GM23338 (cell line): ENCODE measurements at regions not wholly inside any gene's neighbourhood (a gene's known extent, or its start where the extent isn't known, plus 50 kb on each side); places are given as distances from the start of the nearest gene placed in this dataset.

Experiments used
- ATAC-seq: fragments of 200-7000 bp; cut with Tn5 transposase; 3 replicates; pipeline ENCODE4 v1.9.1; 2020
- DNase-seq: peaks from one replicate; pipeline ENCODE4 v3.0.0-alpha.2; 2015; ENCODE audit warnings: low spot score
- H2AFZ ChIP-seq: fragments of 200-600 bp; sonication (generic); 2 replicates; pipeline ENCODE4 v1.8.0; 2016; ENCODE audit warnings: antibody characterized with exemption, mild to moderate bottlenecking, moderate library complexity
- H3F3A ChIP-seq: fragments of 200-600 bp; sonication (generic); replicated peaks from 2 replicates; pipeline ENCODE4 v1.8.0; 2017; ENCODE audit warnings: antibody characterized with exemption, mixed run types, low read depth
- H3K27ac ChIP-seq: fragments of 200-600 bp; sonication (generic); 2 replicates; pipeline ENCODE4 v1.6.1; 2016; ENCODE audit warnings: low read depth
- H3K27me3 ChIP-seq: fragments of 200-600 bp; sonication (generic); 2 replicates; pipeline ENCODE4 v1.8.0; 2016; ENCODE audit warnings: mild to moderate bottlenecking, mixed run types, moderate library complexity; ENCODE audit not compliant: insufficient read depth
- H3K36me3 ChIP-seq: fragments of 200-600 bp; sonication (generic); 2 replicates; pipeline ENCODE4 v1.8.0; 2016; ENCODE audit warnings: mild to moderate bottlenecking; ENCODE audit not compliant: insufficient read depth
- H3K4me1 ChIP-seq: fragments of 200-600 bp; sonication (generic); 2 replicates; pipeline ENCODE4 v1.8.0; 2016; ENCODE audit warnings: mild to moderate bottlenecking, moderate library complexity; ENCODE audit not compliant: insufficient read depth
- H3K4me2 ChIP-seq: fragments of 200-600 bp; sonication (generic); 2 replicates; pipeline ENCODE4 v1.7.1; 2017; ENCODE audit warnings: mixed run types
- H3K4me3 ChIP-seq: fragments of 200-600 bp; sonication (generic); 2 replicates; pipeline ENCODE4 v1.6.1; 2016; ENCODE audit warnings: mixed run types
- H3K79me2 ChIP-seq: fragments of 200-600 bp; sonication (generic); replicated peaks from 2 replicates; pipeline ENCODE4 v1.8.0; 2017; ENCODE audit warnings: mild to moderate bottlenecking; ENCODE audit not compliant: insufficient read depth
- H3K9me2 ChIP-seq: fragments of 200-600 bp; sonication (generic); 2 replicates; pipeline ENCODE4 v1.8.0; 2017; ENCODE audit not compliant: insufficient read depth
- H4K20me1 ChIP-seq: fragments of 200-600 bp; sonication (generic); replicated peaks from 2 replicates; pipeline ENCODE4 v1.8.0; 2017; ENCODE audit warnings: mild to moderate bottlenecking; ENCODE audit not compliant: insufficient read depth
- H3K27ac Mint-ChIP-seq: 2 replicates; pipeline ENCODE4 v1.8.0; 2020; ENCODE audit warnings: inconsistent platforms, mild to moderate bottlenecking, moderate library complexity, mixed read lengths
- H3K27me3 Mint-ChIP-seq: 3 replicates; pipeline ENCODE4 v1.8.0; 2022; ENCODE audit warnings: low read depth, mild to moderate bottlenecking, moderate library complexity, mixed read lengths, inconsistent platforms; ENCODE audit not compliant: insufficient read depth, poor library complexity
- H3K36me3 Mint-ChIP-seq: 3 replicates; pipeline ENCODE4 v1.8.0; 2021; ENCODE audit warnings: low read depth, mild to moderate bottlenecking, inconsistent platforms, moderate library complexity, mixed read lengths
- H3K4me1 Mint-ChIP-seq: 3 replicates; pipeline ENCODE4 v1.8.0; 2020; ENCODE audit warnings: mild to moderate bottlenecking, inconsistent platforms, mixed read lengths
- H3K4me3 Mint-ChIP-seq: 3 replicates; pipeline ENCODE4 v1.8.0; 2021; ENCODE audit warnings: moderate library complexity, mild to moderate bottlenecking, inconsistent platforms, mixed read lengths
- H3K9me3 Mint-ChIP-seq: 3 replicates; pipeline ENCODE4 v1.8.0; 2020; ENCODE audit warnings: moderate library complexity, mild to moderate bottlenecking, inconsistent platforms, mixed read lengths
- CREB1 ChIP-seq: fragments of 250-450 bp; sonication (Bioruptor Pico); IDR thresholded peaks from 2 replicates; pipeline ENCODE4 v1.5.0; 2020; ENCODE audit warnings: low read depth, mild to moderate bottlenecking, moderate library complexity
- EZH2 ChIP-seq: fragments of 200-600 bp; sonication (generic); IDR thresholded peaks from one replicate; pipeline ENCODE4 v1.8.0; 2017; ENCODE audit warnings: antibody characterized with exemption, mild to moderate bottlenecking, low read depth; ENCODE audit not compliant: unreplicated experiment
- EZH2phosphoT487 ChIP-seq: fragments of 200-600 bp; sonication (generic); IDR thresholded peaks from one replicate; pipeline ENCODE4 v1.8.1; 2018; ENCODE audit warnings: antibody characterized with exemption; ENCODE audit not compliant: unreplicated experiment
- JUNB ChIP-seq: IDR thresholded peaks from one replicate; pipeline ENCODE4 v1.6.1; 2016; ENCODE audit warnings: antibody characterized with exemption; ENCODE audit not compliant: unreplicated experiment
- NANOG ChIP-seq: IDR thresholded peaks from 2 replicates; pipeline ENCODE4 v1.6.1; 2016; ENCODE audit warnings: antibody characterized with exemption, borderline replicate concordance
- POLR2AphosphoS5 ChIP-seq: IDR thresholded peaks from 2 replicates; pipeline ENCODE4 v1.6.1; 2016; ENCODE audit warnings: antibody characterized with exemption, low read depth
- REST ChIP-seq: IDR thresholded peaks from one replicate; pipeline ENCODE4 v1.6.1; 2018; ENCODE audit warnings: antibody characterized with exemption; ENCODE audit not compliant: unreplicated experiment
- STAT1 ChIP-seq: IDR thresholded peaks from one replicate; pipeline ENCODE4 v1.6.1; 2016; ENCODE audit warnings: antibody characterized with exemption; ENCODE audit not compliant: unreplicated experiment
- ZNF114 ChIP-seq: fragments of 250-450 bp; sonication (Bioruptor Pico); IDR thresholded peaks from 2 replicates; pipeline ENCODE4 v1.5.0; 2020; ENCODE audit warnings: mild to moderate bottlenecking, moderate library complexity
- ZNF331 ChIP-seq: fragments of 250-450 bp; sonication (Bioruptor Pico); IDR thresholded peaks from 2 replicates; pipeline ENCODE4 v1.5.0; 2020; ENCODE audit warnings: low read depth, mild to moderate bottlenecking, moderate library complexity
- ZNF462 ChIP-seq: fragments of 250-450 bp; sonication (Bioruptor Pico); IDR thresholded peaks from 2 replicates; pipeline ENCODE4 v1.5.0; 2020; ENCODE audit warnings: mild to moderate bottlenecking, moderate library complexity

- Histone ChIP-seq H3F3A (no peaks in the 10 kb centered on the region), H3K27ac (no peak overlapping the region), H3K4me3 (no peak overlapping the region), H3K9me2 (no peaks in the 10 kb centered on the region), H3K4me1 (no peaks in the 10 kb centered on the region), H3K4me2 (no peak overlapping the region), H3K27me3 (no peaks in the 10 kb centered on the region), H4K20me1 (no peaks in the 10 kb centered on the region), H2AFZ (no peak overlapping the region), H3K79me2 (no peaks in the 10 kb centered on the region), H3K36me3 (no peaks in the 10 kb centered on the region)
- Mint-ChIP-seq H3K27me3 (no peaks in the 10 kb centered on the region), H3K4me3 (no peak overlapping the region), H3K9me3 (no peaks in the 10 kb centered on the region), H3K4me1 (no peaks in the 10 kb centered on the region), H3K36me3 (no peaks in the 10 kb centered on the region), H3K27ac (no peak overlapping the region)
- DNase-seq: no peak
- no peak for ATAC-seq
- TF ChIP-seq STAT1 (no peak), POLR2AphosphoS5 (no peak), EZH2 (no peak), CREB1 (CRISPR knock-in tag) (no peak), ZNF331 (no peak), JUNB (no peak)
These were observed 120.4 kb upstream of the RAB11FIP2 start for GRCh38 chr10:118167056-118167700.

- no peak for ATAC-seq
- no peak for DNase-seq
- H3K4me2 ChIP-seq: no peak overlapping the region
- no peaks in the 10 kb centered on the region for H3K36me3 ChIP-seq
- H3K79me2 ChIP-seq: no peaks in the 10 kb centered on the region
- no peak overlapping the region for H2AFZ ChIP-seq
- H3K9me2 ChIP-seq: no peaks in the 10 kb centered on the region
- Mint-ChIP-seq H3K27me3 (peaks cover 3% of the 10 kb centered on the region), H3K4me1 (no peaks in the 10 kb centered on the region), H3K27ac (no peak overlapping the region), H3K36me3 (no peaks in the 10 kb centered on the region), H3K9me3 (no peaks in the 10 kb centered on the region), H3K4me3 (no peak overlapping the region)
- H4K20me1 ChIP-seq: no peaks in the 10 kb centered on the region
- no peak overlapping the region for H3K4me3 ChIP-seq
- no peaks in the 10 kb centered on the region for H3F3A ChIP-seq
- H3K27me3 ChIP-seq: no peaks in the 10 kb centered on the region
- no peak overlapping the region for H3K27ac ChIP-seq
- no peaks in the 10 kb centered on the region for H3K4me1 ChIP-seq
- TF ChIP-seq ZNF114 (CRISPR knock-in tag) (no peak), EZH2phosphoT487 (no peak), JUNB (no peak), REST (no peak), ZNF462 (no peak), EZH2 (no peak), POLR2AphosphoS5 (no peak), STAT1 (no peak), ZNF331 (no peak), NANOG (no peak), CREB1 (CRISPR knock-in tag) (no peak)
These were observed 116.5 kb upstream of the RAB11FIP2 start for GRCh38 chr10:118163217-118163616.
